Right lobe of liver (tissue), 6 donors: ENCODE measurements at regions not wholly inside any gene's neighbourhood (a gene's known extent, or its start where the extent isn't known, plus 50 kb on each side); places are given as distances from the start of the nearest gene placed in this dataset.
A peak's percentile ranks its signal among the peaks of the same experiment; 100 is the strongest.

ENCODE experiments used
- ATAC-seq, 4 donors: fragments of 200-7000 bp; cut with Tn5 transposase; one replicate each; pipeline ENCODE4 v1.9.1; 2020; ENCODE audit warnings: mild to moderate bottlenecking in 4 of 4, moderate library complexity in 4 of 4
- DNase-seq, 3 donors: peaks; one replicate each; pipeline ENCODE4 v3.0.0-alpha.2; 2020
- H3K27ac ChIP-seq, 3 donors: fragments of 200-600 bp; one replicate each; pipeline ENCODE4 v1.8.0; 2022
- H3K27me3 ChIP-seq, 2 donors: fragments of 200-600 bp; one replicate each; pipeline ENCODE4 v1.8.0; 2022
- H3K36me3 ChIP-seq, 4 donors: fragments of 200-600 bp; sonication (generic) in 1 of 4; one replicate each; pipeline versions ENCODE4 v1.5.1 to v1.8.0; 2017 to 2022; ENCODE audit warnings: control low read depth in 1 of 4
- H3K4me1 ChIP-seq, 4 donors: fragments of 200-600 bp; sonication (generic) in 1 of 4; one replicate each; pipeline versions ENCODE4 v1.5.1 to v1.8.0; 2017 to 2022; ENCODE audit warnings: control low read depth in 1 of 4
- H3K4me3 ChIP-seq, 3 donors: fragments of 200-600 bp; one replicate each; pipeline ENCODE4 v1.8.0; 2022
- H3K9me3 ChIP-seq, 4 donors: fragments of 200-600 bp; sonication (generic) in 1 of 4; one replicate each; pipeline versions ENCODE4 v1.5.1 to v1.8.0; 2017 to 2022; ENCODE audit warnings: control low read depth in 1 of 4
- POLR2A ChIP-seq: fragments of 450-650 bp; IDR thresholded peaks from one replicate; pipeline ENCODE4 v1.6.1; 2017; ENCODE audit warnings: antibody characterized with exemption, mild to moderate bottlenecking
- WGBS: methylation state at CpG from one replicate; pipeline ENCODE4 v1.1.6; 2018; ENCODE audit warnings: low coverage, low lambda C conversion rate; ENCODE audit not compliant: insufficient coverage; ENCODE audit errors: missing lambda C conversion rate; 5-methylcytosine and 5-hydroxymethylcytosine counted together
- intact Hi-C, 2 donors: fragments of 100-400 bp; cut with DNase I; formaldehyde crosslinking; loops; one replicate each; pipeline versions ENCODE4 v1.11.2 to v1.14.1; 2022
- TF ChIP-seq, protein P1 (sequence below), 4 donors: fragments of 200-600 bp in 3 of 4; fragments of 450-650 bp in 1 of 4; IDR thresholded peaks; one replicate each; pipeline versions ENCODE4 v1.5.1 to v1.8.0; 2016 to 2022; ENCODE audit warnings: antibody characterized with exemption in 4 of 4, mild to moderate bottlenecking in 2 of 4
- donor health status: DM: no; HTN: yes; CAD: no.
- donor health status: DM: no; HTN: no; CAD: no.
- donor health status: DM: no; HTN: no; CAD: no.
- donor health status: DM: no; HTN: yes; CAD: no.
- donor health status: DM: no; HTN: yes; CAD: no.

GRCh38 chr12:24550609-24551008 is 398.3 kb downstream of the BCAT1 start:
- Histone ChIP-seq H3K9me3 (no peaks in the 10 kb centered on the region), H3K27ac (peak overlapping the region in 2 of 3 donors; percentile 49 to 57), H3K4me1 (peaks cover 0 to 19% (median 3%) of the 10 kb centered on the region in 4 donors), H3K36me3 (no peaks in the 10 kb centered on the region), H3K27me3 (no peaks in the 10 kb centered on the region), H3K4me3 (no peak overlapping the region)
- ATAC-seq (no peak), DNase-seq (no peak)
- intact Hi-C loops, result no loop called here
- 36% methylated on average over 1 of the region's 1 CpG for WGBS
- no peak for TF ChIP-seq POLR2A
- TF ChIP-seq, protein P1, sequence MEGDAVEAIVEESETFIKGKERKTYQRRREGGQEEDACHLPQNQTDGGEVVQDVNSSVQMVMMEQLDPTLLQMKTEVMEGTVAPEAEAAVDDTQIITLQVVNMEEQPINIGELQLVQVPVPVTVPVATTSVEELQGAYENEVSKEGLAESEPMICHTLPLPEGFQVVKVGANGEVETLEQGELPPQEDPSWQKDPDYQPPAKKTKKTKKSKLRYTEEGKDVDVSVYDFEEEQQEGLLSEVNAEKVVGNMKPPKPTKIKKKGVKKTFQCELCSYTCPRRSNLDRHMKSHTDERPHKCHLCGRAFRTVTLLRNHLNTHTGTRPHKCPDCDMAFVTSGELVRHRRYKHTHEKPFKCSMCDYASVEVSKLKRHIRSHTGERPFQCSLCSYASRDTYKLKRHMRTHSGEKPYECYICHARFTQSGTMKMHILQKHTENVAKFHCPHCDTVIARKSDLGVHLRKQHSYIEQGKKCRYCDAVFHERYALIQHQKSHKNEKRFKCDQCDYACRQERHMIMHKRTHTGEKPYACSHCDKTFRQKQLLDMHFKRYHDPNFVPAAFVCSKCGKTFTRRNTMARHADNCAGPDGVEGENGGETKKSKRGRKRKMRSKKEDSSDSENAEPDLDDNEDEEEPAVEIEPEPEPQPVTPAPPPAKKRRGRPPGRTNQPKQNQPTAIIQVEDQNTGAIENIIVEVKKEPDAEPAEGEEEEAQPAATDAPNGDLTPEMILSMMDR (IDR thresholded peaks at IDR 0.05), result no peak

- H3K36me3 ChIP-seq, result no peaks in the 10 kb centered on the region
- H3K4me1 ChIP-seq, result peaks cover 0 to 15% (median 1%) of the 10 kb centered on the region in 4 donors
- no peak overlapping the region for H3K4me3 ChIP-seq
- H3K27ac ChIP-seq, result no peak overlapping the region
- WGBS, result 88% methylated on average over 2 of the region's 2 CpGs
- H3K27me3 ChIP-seq, result no peaks in the 10 kb centered on the region
- intact Hi-C loops, result no loop called here
- H3K9me3 ChIP-seq, result no peaks in the 10 kb centered on the region
- ATAC-seq, result peak in 2 of 4 donors; percentile 41 to 53
- DNase-seq, result no peak
- no peak for TF ChIP-seq POLR2A
- TF ChIP-seq, protein P1 (IDR thresholded peaks at IDR 0.05), result no peak
These were observed 402.2 kb downstream of the BCAT1 start for GRCh38 chr12:24546661-24547060.

- no peaks in the 10 kb centered on the region for H3K27me3 ChIP-seq
- intact Hi-C loops, result no loop called here
- no peak for ATAC-seq
- no peak overlapping the region for H3K4me3 ChIP-seq
- TF ChIP-seq POLR2A, result no peak
- TF ChIP-seq, protein P1 (IDR thresholded peaks at IDR 0.05), result no peak
- H3K36me3 ChIP-seq, result no peaks in the 10 kb centered on the region
- H3K27ac ChIP-seq, result no peak overlapping the region
- peaks cover 0 to 17% (median 2%) of the 10 kb centered on the region in 4 donors for H3K4me1 ChIP-seq
- no peaks in the 10 kb centered on the region for H3K9me3 ChIP-seq
- DNase-seq, result no peak
- WGBS, result 74% methylated on average over 2 of the region's 2 CpGs
These were observed 402.8 kb downstream of the BCAT1 start for GRCh38 chr12:24546084-24546483.

GRCh38 chr12:24544368-24544767 is 404.5 kb downstream of the BCAT1 start:
- intact Hi-C loops, result no loop called here
- H3K27ac ChIP-seq, result no peak overlapping the region
- no peaks in the 10 kb centered on the region for H3K9me3 ChIP-seq
- no peaks in the 10 kb centered on the region for H3K27me3 ChIP-seq
- DNase-seq (no peak), ATAC-seq (no peak)
- no peaks in the 10 kb centered on the region for H3K36me3 ChIP-seq
- peaks cover 0 to 20% (median 8%) of the 10 kb centered on the region in 4 donors for H3K4me1 ChIP-seq
- TF ChIP-seq POLR2A, result no peak
- TF ChIP-seq, protein P1 (IDR thresholded peaks at IDR 0.05), result no peak
- no peak overlapping the region for H3K4me3 ChIP-seq
